GM23338 (cell line): ENCODE measurements at regions not wholly inside any gene's neighbourhood (a gene's known extent, or its start where the extent isn't known, plus 50 kb on each side); places are given as distances from the start of the nearest gene placed in this dataset.

ENCODE experiments used
- ATAC-seq: fragments of 200-7000 bp; cut with Tn5 transposase; 3 replicates; pipeline ENCODE4 v1.9.1; 2020
- DNase-seq: peaks from one replicate; pipeline ENCODE4 v3.0.0-alpha.2; 2015; ENCODE audit warnings: low spot score
- H2AFZ ChIP-seq: fragments of 200-600 bp; sonication (generic); 2 replicates; pipeline ENCODE4 v1.8.0; 2016; ENCODE audit warnings: antibody characterized with exemption, mild to moderate bottlenecking, moderate library complexity
- H3F3A ChIP-seq: fragments of 200-600 bp; sonication (generic); replicated peaks from 2 replicates; pipeline ENCODE4 v1.8.0; 2017; ENCODE audit warnings: antibody characterized with exemption, mixed run types, low read depth
- H3K27ac ChIP-seq: fragments of 200-600 bp; sonication (generic); 2 replicates; pipeline ENCODE4 v1.6.1; 2016; ENCODE audit warnings: low read depth
- H3K27me3 ChIP-seq: fragments of 200-600 bp; sonication (generic); 2 replicates; pipeline ENCODE4 v1.8.0; 2016; ENCODE audit warnings: mild to moderate bottlenecking, mixed run types, moderate library complexity; ENCODE audit not compliant: insufficient read depth
- H3K36me3 ChIP-seq: fragments of 200-600 bp; sonication (generic); 2 replicates; pipeline ENCODE4 v1.8.0; 2016; ENCODE audit warnings: mild to moderate bottlenecking; ENCODE audit not compliant: insufficient read depth
- H3K4me1 ChIP-seq: fragments of 200-600 bp; sonication (generic); 2 replicates; pipeline ENCODE4 v1.8.0; 2016; ENCODE audit warnings: mild to moderate bottlenecking, moderate library complexity; ENCODE audit not compliant: insufficient read depth
- H3K4me2 ChIP-seq: fragments of 200-600 bp; sonication (generic); 2 replicates; pipeline ENCODE4 v1.7.1; 2017; ENCODE audit warnings: mixed run types
- H3K4me3 ChIP-seq: fragments of 200-600 bp; sonication (generic); 2 replicates; pipeline ENCODE4 v1.6.1; 2016; ENCODE audit warnings: mixed run types
- H3K79me2 ChIP-seq: fragments of 200-600 bp; sonication (generic); replicated peaks from 2 replicates; pipeline ENCODE4 v1.8.0; 2017; ENCODE audit warnings: mild to moderate bottlenecking; ENCODE audit not compliant: insufficient read depth
- H3K9me2 ChIP-seq: fragments of 200-600 bp; sonication (generic); 2 replicates; pipeline ENCODE4 v1.8.0; 2017; ENCODE audit not compliant: insufficient read depth
- H4K20me1 ChIP-seq: fragments of 200-600 bp; sonication (generic); replicated peaks from 2 replicates; pipeline ENCODE4 v1.8.0; 2017; ENCODE audit warnings: mild to moderate bottlenecking; ENCODE audit not compliant: insufficient read depth
- H3K27ac Mint-ChIP-seq: 2 replicates; pipeline ENCODE4 v1.8.0; 2020; ENCODE audit warnings: inconsistent platforms, mild to moderate bottlenecking, moderate library complexity, mixed read lengths
- H3K27me3 Mint-ChIP-seq: 3 replicates; pipeline ENCODE4 v1.8.0; 2022; ENCODE audit warnings: low read depth, mild to moderate bottlenecking, moderate library complexity, mixed read lengths, inconsistent platforms; ENCODE audit not compliant: insufficient read depth, poor library complexity
- H3K36me3 Mint-ChIP-seq: 3 replicates; pipeline ENCODE4 v1.8.0; 2021; ENCODE audit warnings: low read depth, mild to moderate bottlenecking, inconsistent platforms, moderate library complexity, mixed read lengths
- H3K4me1 Mint-ChIP-seq: 3 replicates; pipeline ENCODE4 v1.8.0; 2020; ENCODE audit warnings: mild to moderate bottlenecking, inconsistent platforms, mixed read lengths
- H3K4me3 Mint-ChIP-seq: 3 replicates; pipeline ENCODE4 v1.8.0; 2021; ENCODE audit warnings: moderate library complexity, mild to moderate bottlenecking, inconsistent platforms, mixed read lengths
- H3K9me3 Mint-ChIP-seq: 3 replicates; pipeline ENCODE4 v1.8.0; 2020; ENCODE audit warnings: moderate library complexity, mild to moderate bottlenecking, inconsistent platforms, mixed read lengths
- CREB1 ChIP-seq: fragments of 250-450 bp; sonication (Bioruptor Pico); IDR thresholded peaks from 2 replicates; pipeline ENCODE4 v1.5.0; 2020; ENCODE audit warnings: low read depth, mild to moderate bottlenecking, moderate library complexity
- EZH2 ChIP-seq: fragments of 200-600 bp; sonication (generic); IDR thresholded peaks from one replicate; pipeline ENCODE4 v1.8.0; 2017; ENCODE audit warnings: antibody characterized with exemption, mild to moderate bottlenecking, low read depth; ENCODE audit not compliant: unreplicated experiment
- EZH2phosphoT487 ChIP-seq: fragments of 200-600 bp; sonication (generic); IDR thresholded peaks from one replicate; pipeline ENCODE4 v1.8.1; 2018; ENCODE audit warnings: antibody characterized with exemption; ENCODE audit not compliant: unreplicated experiment
- JUNB ChIP-seq: IDR thresholded peaks from one replicate; pipeline ENCODE4 v1.6.1; 2016; ENCODE audit warnings: antibody characterized with exemption; ENCODE audit not compliant: unreplicated experiment
- NANOG ChIP-seq: IDR thresholded peaks from 2 replicates; pipeline ENCODE4 v1.6.1; 2016; ENCODE audit warnings: antibody characterized with exemption, borderline replicate concordance
- POLR2AphosphoS5 ChIP-seq: IDR thresholded peaks from 2 replicates; pipeline ENCODE4 v1.6.1; 2016; ENCODE audit warnings: antibody characterized with exemption, low read depth
- STAT1 ChIP-seq: IDR thresholded peaks from one replicate; pipeline ENCODE4 v1.6.1; 2016; ENCODE audit warnings: antibody characterized with exemption; ENCODE audit not compliant: unreplicated experiment
- ZNF114 ChIP-seq: fragments of 250-450 bp; sonication (Bioruptor Pico); IDR thresholded peaks from 2 replicates; pipeline ENCODE4 v1.5.0; 2020; ENCODE audit warnings: mild to moderate bottlenecking, moderate library complexity
- ZNF331 ChIP-seq: fragments of 250-450 bp; sonication (Bioruptor Pico); IDR thresholded peaks from 2 replicates; pipeline ENCODE4 v1.5.0; 2020; ENCODE audit warnings: low read depth, mild to moderate bottlenecking, moderate library complexity
- TF ChIP-seq, protein P1 (sequence below), 2 experiments: fragments of 200-600 bp in 1 of 2; sonication (generic) in 1 of 2; conservative IDR thresholded peaks; 2 replicates each; pipeline versions ENCODE4 v1.5.1 to v1.6.1; 2016 to 2017; ENCODE audit warnings: antibody characterized with exemption in 2 of 2, low read depth in 2 of 2, mild to moderate bottlenecking in 2 of 2, moderate library complexity in 1 of 2
- TF ChIP-seq, protein P2 (sequence below): fragments of 250-450 bp; sonication (Bioruptor Pico); IDR thresholded peaks from 2 replicates; pipeline ENCODE4 v1.5.0; 2020; ENCODE audit warnings: mild to moderate bottlenecking, moderate library complexity
- TF ChIP-seq, protein P3 (sequence below): IDR thresholded peaks from one replicate; pipeline ENCODE4 v1.6.1; 2018; ENCODE audit warnings: antibody characterized with exemption; ENCODE audit not compliant: unreplicated experiment

DNA sequence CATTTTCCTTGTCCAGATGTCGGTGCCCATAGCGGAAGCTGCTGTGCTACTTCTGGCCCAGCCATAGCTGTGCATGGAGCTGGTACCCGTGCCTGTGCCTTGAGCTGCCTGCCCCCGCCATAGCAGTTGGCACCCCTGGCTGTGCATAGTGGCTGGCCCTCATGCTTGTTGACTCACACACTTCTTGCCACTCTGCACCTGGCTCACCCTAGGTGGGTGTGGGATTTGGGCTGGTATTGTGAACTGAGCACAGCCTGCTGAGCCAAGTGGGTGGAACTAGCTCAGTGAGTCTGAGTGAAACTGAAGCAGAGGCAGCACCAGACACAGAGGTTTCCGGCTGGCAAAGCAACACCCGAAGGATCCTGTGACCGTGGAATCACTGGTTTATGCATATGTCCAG lies 689.5 kb upstream of the EYS start:
- Histone ChIP-seq H3K79me2 (no peaks in the 10 kb centered on the region), H3K36me3 (no peaks in the 10 kb centered on the region), H3K9me2 (no peaks in the 10 kb centered on the region), H3K27me3 (no peaks in the 10 kb centered on the region), H3F3A (no peaks in the 10 kb centered on the region), H4K20me1 (no peaks in the 10 kb centered on the region), H3K4me1 (no peaks in the 10 kb centered on the region), H2AFZ (no peak overlapping the region), H3K4me3 (no peak overlapping the region), H3K27ac (no peak overlapping the region), H3K4me2 (no peak overlapping the region)
- Mint-ChIP-seq H3K4me1 (no peaks in the 10 kb centered on the region; the same call in 2 of the 3 replicates), H3K27me3 (peaks cover 4% of the 10 kb centered on the region), H3K9me3 (0 out of 3 replicates have a peak, but pooled peaks cover 7% of the 10 kb centered on the region), H3K4me3 (no peak overlapping the region), H3K36me3 (peaks cover 3% of the 10 kb centered on the region; the same call in 1 of the 3 replicates), H3K27ac (no peak overlapping the region)
- no peak for ATAC-seq
- no peak for TF ChIP-seq NANOG
- no peak for TF ChIP-seq STAT1
- TF ChIP-seq, protein P1, sequence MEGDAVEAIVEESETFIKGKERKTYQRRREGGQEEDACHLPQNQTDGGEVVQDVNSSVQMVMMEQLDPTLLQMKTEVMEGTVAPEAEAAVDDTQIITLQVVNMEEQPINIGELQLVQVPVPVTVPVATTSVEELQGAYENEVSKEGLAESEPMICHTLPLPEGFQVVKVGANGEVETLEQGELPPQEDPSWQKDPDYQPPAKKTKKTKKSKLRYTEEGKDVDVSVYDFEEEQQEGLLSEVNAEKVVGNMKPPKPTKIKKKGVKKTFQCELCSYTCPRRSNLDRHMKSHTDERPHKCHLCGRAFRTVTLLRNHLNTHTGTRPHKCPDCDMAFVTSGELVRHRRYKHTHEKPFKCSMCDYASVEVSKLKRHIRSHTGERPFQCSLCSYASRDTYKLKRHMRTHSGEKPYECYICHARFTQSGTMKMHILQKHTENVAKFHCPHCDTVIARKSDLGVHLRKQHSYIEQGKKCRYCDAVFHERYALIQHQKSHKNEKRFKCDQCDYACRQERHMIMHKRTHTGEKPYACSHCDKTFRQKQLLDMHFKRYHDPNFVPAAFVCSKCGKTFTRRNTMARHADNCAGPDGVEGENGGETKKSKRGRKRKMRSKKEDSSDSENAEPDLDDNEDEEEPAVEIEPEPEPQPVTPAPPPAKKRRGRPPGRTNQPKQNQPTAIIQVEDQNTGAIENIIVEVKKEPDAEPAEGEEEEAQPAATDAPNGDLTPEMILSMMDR (conservative IDR thresholded peaks at IDR 0.05; ENCODE audit: low read depth in 2 of 2), result no peak
- no peak for TF ChIP-seq EZH2phosphoT487
- TF ChIP-seq, protein P2, sequence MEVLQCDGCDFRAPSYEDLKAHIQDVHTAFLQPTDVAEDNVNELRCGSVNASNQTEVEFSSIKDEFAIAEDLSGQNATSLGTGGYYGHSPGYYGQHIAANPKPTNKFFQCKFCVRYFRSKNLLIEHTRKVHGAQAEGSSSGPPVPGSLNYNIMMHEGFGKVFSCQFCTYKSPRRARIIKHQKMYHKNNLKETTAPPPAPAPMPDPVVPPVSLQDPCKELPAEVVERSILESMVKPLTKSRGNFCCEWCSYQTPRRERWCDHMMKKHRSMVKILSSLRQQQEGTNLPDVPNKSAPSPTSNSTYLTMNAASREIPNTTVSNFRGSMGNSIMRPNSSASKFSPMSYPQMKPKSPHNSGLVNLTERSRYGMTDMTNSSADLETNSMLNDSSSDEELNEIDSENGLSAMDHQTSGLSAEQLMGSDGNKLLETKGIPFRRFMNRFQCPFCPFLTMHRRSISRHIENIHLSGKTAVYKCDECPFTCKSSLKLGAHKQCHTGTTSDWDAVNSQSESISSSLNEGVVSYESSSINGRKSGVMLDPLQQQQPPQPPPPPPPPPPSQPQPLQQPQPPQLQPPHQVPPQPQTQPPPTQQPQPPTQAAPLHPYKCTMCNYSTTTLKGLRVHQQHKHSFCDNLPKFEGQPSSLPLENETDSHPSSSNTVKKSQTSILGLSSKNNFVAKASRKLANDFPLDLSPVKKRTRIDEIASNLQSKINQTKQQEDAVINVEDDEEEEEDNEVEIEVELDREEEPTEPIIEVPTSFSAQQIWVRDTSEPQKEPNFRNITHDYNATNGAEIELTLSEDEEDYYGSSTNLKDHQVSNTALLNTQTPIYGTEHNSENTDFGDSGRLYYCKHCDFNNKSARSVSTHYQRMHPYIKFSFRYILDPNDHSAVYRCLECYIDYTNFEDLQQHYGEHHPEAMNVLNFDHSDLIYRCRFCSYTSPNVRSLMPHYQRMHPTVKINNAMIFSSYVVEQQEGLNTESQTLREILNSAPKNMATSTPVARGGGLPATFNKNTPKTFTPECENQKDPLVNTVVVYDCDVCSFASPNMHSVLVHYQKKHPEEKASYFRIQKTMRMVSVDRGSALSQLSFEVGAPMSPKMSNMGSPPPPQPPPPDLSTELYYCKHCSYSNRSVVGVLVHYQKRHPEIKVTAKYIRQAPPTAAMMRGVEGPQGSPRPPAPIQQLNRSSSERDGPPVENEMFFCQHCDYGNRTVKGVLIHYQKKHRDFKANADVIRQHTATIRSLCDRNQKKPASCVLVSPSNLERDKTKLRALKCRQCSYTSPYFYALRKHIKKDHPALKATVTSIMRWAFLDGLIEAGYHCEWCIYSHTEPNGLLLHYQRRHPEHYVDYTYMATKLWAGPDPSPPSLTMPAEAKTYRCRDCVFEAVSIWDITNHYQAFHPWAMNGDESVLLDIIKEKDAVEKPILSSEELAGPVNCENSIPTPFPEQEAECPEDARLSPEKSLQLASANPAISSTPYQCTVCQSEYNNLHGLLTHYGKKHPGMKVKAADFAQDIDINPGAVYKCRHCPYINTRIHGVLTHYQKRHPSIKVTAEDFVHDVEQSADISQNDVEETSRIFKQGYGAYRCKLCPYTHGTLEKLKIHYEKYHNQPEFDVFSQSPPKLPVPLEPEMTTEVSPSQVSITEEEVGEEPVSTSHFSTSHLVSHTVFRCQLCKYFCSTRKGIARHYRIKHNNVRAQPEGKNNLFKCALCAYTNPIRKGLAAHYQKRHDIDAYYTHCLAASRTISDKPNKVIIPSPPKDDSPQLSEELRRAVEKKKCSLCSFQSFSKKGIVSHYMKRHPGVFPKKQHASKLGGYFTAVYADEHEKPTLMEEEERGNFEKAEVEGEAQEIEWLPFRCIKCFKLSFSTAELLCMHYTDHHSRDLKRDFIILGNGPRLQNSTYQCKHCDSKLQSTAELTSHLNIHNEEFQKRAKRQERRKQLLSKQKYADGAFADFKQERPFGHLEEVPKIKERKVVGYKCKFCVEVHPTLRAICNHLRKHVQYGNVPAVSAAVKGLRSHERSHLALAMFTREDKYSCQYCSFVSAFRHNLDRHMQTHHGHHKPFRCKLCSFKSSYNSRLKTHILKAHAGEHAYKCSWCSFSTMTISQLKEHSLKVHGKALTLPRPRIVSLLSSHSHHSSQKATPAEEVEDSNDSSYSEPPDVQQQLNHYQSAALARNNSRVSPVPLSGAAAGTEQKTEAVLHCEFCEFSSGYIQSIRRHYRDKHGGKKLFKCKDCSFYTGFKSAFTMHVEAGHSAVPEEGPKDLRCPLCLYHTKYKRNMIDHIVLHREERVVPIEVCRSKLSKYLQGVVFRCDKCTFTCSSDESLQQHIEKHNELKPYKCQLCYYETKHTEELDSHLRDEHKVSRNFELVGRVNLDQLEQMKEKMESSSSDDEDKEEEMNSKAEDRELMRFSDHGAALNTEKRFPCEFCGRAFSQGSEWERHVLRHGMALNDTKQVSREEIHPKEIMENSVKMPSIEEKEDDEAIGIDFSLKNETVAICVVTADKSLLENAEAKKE (CRISPR knock-in tag), result no peak
- TF ChIP-seq JUNB, result no peak
- TF ChIP-seq EZH2, result no peak
- no peak for TF ChIP-seq CREB1
- TF ChIP-seq POLR2AphosphoS5, result no peak
- no peak for TF ChIP-seq ZNF114 (CRISPR knock-in tag)
- TF ChIP-seq ZNF331 (CRISPR knock-in tag), result no peak
- TF ChIP-seq, protein P3, sequence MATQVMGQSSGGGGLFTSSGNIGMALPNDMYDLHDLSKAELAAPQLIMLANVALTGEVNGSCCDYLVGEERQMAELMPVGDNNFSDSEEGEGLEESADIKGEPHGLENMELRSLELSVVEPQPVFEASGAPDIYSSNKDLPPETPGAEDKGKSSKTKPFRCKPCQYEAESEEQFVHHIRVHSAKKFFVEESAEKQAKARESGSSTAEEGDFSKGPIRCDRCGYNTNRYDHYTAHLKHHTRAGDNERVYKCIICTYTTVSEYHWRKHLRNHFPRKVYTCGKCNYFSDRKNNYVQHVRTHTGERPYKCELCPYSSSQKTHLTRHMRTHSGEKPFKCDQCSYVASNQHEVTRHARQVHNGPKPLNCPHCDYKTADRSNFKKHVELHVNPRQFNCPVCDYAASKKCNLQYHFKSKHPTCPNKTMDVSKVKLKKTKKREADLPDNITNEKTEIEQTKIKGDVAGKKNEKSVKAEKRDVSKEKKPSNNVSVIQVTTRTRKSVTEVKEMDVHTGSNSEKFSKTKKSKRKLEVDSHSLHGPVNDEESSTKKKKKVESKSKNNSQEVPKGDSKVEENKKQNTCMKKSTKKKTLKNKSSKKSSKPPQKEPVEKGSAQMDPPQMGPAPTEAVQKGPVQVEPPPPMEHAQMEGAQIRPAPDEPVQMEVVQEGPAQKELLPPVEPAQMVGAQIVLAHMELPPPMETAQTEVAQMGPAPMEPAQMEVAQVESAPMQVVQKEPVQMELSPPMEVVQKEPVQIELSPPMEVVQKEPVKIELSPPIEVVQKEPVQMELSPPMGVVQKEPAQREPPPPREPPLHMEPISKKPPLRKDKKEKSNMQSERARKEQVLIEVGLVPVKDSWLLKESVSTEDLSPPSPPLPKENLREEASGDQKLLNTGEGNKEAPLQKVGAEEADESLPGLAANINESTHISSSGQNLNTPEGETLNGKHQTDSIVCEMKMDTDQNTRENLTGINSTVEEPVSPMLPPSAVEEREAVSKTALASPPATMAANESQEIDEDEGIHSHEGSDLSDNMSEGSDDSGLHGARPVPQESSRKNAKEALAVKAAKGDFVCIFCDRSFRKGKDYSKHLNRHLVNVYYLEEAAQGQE, result no peak
- no peak for DNase-seq
